ENCODE measurements at regions not wholly inside any gene's neighbourhood (a gene's known extent, or its start where the extent isn't known, plus 50 kb on each side); places are given as distances from the start of the nearest gene placed in this dataset.

GRCh38 chr15:66863390-66864085 lies 161.5 kb downstream of the SMAD6 start:
- no peak overlapping the region for H3K4me3 ChIP-seq (ENCODE audit: low read depth, low read length)
- H3K9me3 ChIP-seq (ENCODE audit: control insufficient read depth, insufficient read depth, low read length): no peaks in the 10 kb centered on the region; the same call in 1 of the 2 replicates
- no peak overlapping the region for H3K27ac ChIP-seq (ENCODE audit: low read depth, low read length)
- H3K27me3 ChIP-seq (ENCODE audit: control insufficient read depth, insufficient read depth, low read length): no peaks in the 10 kb centered on the region
- CTCF ChIA-PET: interaction anchor here (0.5 to 5.3 kb wide), 17 partner anchors 9 to 298 kb away, joined by 3 to 44 read pairs (median 4); partner anchors contain the start of genes LCTL and SMAD6
- no peak for DNase-seq (ENCODE audit: low read depth, low spot score)
- POLR2A ChIA-PET: no interaction called here
- no peak for TF ChIP-seq CTCF (IDR thresholded peaks at IDR 0.05; ENCODE audit: low read depth, low read length)

- TF ChIP-seq CTCF (IDR thresholded peaks at IDR 0.05; ENCODE audit: low read depth, low read length): no peak
- H3K27me3 ChIP-seq (ENCODE audit: control insufficient read depth, insufficient read depth, low read length): no peaks in the 10 kb centered on the region
- CTCF ChIA-PET: interaction anchor here (0.6 to 5.3 kb wide), 4 partner anchors 13 to 262 kb away, joined by 4 to 44 read pairs (median 5); no protein-coding TSS in a partner anchor
- H3K4me3 ChIP-seq (ENCODE audit: low read depth, low read length): no peak overlapping the region
- DNase-seq (ENCODE audit: low read depth, low spot score): no peak
- H3K27ac ChIP-seq (ENCODE audit: low read depth, low read length): no peak overlapping the region
- POLR2A ChIA-PET: no interaction called here
- H3K9me3 ChIP-seq (ENCODE audit: control insufficient read depth, insufficient read depth, low read length): no peaks in the 10 kb centered on the region; the same call in 1 of the 2 replicates
These were observed 162.2 kb downstream of the SMAD6 start for GRCh38 chr15:66864086-66864830.

- ChIA-PET POLR2A (no interaction called here), CTCF (interaction anchor here (1.0 to 5.3 kb wide), 2 partner anchors 14 to 246 kb away, joined by 4 to 44 read pairs; no protein-coding TSS in a partner anchor)
- no peak for TF ChIP-seq CTCF (IDR thresholded peaks at IDR 0.05; ENCODE audit: low read depth, low read length)
- no peak overlapping the region for H3K27ac ChIP-seq (ENCODE audit: low read depth, low read length)
- no peaks in the 10 kb centered on the region for H3K27me3 ChIP-seq (ENCODE audit: control insufficient read depth, insufficient read depth, low read length)
- DNase-seq (ENCODE audit: low read depth, low spot score): no peak
- H3K4me3 ChIP-seq (ENCODE audit: low read depth, low read length): no peak overlapping the region
- no peaks in the 10 kb centered on the region; the same call in 1 of the 2 replicates for H3K9me3 ChIP-seq (ENCODE audit: control insufficient read depth, insufficient read depth, low read length)
These were observed 162.8 kb downstream of the SMAD6 start for GRCh38 chr15:66864871-66865281.

GRCh38 chr15:66865622-66866611 lies 163.9 kb downstream of the SMAD6 start:
- H3K4me3 ChIP-seq (ENCODE audit: low read depth, low read length): no peak overlapping the region
- H3K27ac ChIP-seq (ENCODE audit: low read depth, low read length): no peak overlapping the region
- no peaks in the 10 kb centered on the region for H3K27me3 ChIP-seq (ENCODE audit: control insufficient read depth, insufficient read depth, low read length)
- CTCF ChIA-PET: no interaction called here
- TF ChIP-seq CTCF (IDR thresholded peaks at IDR 0.05; ENCODE audit: low read depth, low read length): no peak
- POLR2A ChIA-PET: no interaction called here
- no peak for DNase-seq (ENCODE audit: low read depth, low spot score)
- H3K9me3 ChIP-seq (ENCODE audit: control insufficient read depth, insufficient read depth, low read length): no peaks in the 10 kb centered on the region; the same call in 1 of the 2 replicates
